GM12875 (cell line): ENCODE measurements at regions not wholly inside any gene's neighbourhood (a gene's known extent, or its start where the extent isn't known, plus 50 kb on each side); places are given as distances from the start of the nearest gene placed in this dataset.
"Not testable (repeated sequence)": the region's sequence is repeated elsewhere in the genome, so short reads cannot be mapped to it uniquely, and the experiment has no call there.

ENCODE experiments used
- H3K4me3 ChIP-seq: one replicate; pipeline ENCODE4 v1.5.1; 2011; ENCODE audit warnings: low read depth, low read length, control low read depth
- TF ChIP-seq, protein P1 (sequence below): IDR thresholded peaks from 2 replicates; pipeline ENCODE4 v1.5.1; 2011; ENCODE audit warnings: low read depth, mild to moderate bottlenecking, control low read depth, inconsistent platforms, low read length, moderate library complexity, borderline replicate concordance; ENCODE audit not compliant: insufficient read depth

DNA sequence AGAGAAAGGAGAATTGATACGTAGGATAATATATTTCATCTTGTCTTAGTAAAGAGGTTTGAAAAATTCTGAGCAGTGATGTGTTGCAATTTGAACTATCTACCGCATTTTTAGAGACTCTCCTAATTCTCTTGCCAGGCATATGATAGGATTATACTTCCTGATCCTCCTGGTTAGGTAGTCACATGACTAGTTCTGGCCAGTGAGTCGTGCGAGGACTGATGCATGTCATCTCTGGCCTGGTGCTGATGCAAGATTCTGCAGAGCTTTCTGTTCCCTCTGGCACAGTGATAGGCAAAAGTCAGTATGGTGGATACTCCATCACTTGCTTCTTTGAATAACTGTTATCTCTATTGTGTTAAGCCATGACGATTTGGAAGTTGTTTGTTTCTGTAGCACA is 277.6 kb upstream of the NAALADL2 start:
- TF ChIP-seq, protein P1, sequence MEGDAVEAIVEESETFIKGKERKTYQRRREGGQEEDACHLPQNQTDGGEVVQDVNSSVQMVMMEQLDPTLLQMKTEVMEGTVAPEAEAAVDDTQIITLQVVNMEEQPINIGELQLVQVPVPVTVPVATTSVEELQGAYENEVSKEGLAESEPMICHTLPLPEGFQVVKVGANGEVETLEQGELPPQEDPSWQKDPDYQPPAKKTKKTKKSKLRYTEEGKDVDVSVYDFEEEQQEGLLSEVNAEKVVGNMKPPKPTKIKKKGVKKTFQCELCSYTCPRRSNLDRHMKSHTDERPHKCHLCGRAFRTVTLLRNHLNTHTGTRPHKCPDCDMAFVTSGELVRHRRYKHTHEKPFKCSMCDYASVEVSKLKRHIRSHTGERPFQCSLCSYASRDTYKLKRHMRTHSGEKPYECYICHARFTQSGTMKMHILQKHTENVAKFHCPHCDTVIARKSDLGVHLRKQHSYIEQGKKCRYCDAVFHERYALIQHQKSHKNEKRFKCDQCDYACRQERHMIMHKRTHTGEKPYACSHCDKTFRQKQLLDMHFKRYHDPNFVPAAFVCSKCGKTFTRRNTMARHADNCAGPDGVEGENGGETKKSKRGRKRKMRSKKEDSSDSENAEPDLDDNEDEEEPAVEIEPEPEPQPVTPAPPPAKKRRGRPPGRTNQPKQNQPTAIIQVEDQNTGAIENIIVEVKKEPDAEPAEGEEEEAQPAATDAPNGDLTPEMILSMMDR = no peak
- no peak overlapping the region for H3K4me3 ChIP-seq

DNA sequence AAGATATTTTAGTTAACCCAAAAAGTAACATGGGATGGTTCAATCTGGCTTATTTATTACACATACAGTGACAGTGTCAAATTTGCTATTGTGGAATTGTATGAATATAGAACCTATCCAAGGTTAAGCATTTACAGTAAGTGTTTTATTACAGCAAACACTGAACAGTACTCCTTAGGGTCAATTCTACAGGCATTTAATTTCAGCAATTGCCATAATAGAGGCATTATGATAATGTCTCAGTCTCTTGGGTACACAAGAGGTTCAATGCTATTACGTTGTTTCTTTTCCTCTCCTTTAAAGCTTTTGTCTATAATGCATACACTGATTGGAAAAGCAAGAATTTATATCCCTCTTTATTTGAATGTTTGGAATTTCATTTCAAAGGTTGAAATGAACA is 275.7 kb upstream of the NAALADL2 start:
- TF ChIP-seq, protein P1 = no peak

DNA sequence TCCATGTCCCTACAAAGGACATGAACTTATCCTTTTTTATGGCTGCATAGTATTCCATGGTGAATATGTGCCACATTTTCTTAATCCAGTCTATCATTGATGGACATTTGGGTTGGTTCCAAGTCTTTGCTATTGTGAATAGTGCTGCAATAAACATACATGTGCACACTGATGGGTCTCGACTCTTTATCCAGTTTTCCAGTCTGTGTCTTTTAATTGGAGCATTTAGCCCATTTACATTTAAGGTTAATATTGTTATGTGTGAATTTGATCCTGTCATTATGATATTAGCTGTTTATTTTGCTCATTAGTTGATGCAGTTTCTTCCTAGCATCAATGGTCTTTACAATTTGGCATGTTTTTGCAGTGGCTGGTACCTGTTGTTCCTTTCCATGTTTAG is 272.0 kb upstream of the NAALADL2 start:
- not testable (repeated sequence) for H3K4me3 ChIP-seq

More for the DNA sequence above, 275.7 kb upstream of the NAALADL2 start:
- no peak overlapping the region for H3K4me3 ChIP-seq

DNA sequence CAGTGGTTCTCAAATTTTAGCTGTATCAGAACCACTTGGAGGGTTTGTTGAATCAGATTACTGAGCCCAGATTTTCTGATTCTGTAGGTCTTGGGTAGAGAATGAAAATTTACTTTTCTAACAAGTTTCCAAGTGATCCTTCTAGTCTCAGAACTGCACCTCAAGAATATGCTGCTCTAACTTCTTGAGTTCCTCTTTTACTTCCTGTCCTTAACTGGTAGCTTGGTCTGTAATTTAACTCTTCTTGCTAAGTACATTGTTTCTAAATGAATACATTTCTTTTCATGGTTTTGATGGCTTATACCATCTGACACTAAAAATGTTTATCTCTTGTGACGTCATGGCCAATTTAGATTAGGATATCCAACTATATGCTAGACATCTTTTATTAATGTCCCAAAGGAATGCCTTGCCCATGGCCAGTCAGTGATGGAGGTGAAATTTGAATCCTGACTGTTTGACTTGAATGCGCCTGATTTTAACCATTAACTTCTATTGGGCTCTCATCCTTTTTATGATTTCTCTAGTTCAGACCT is 262.6 kb upstream of the NAALADL2 start:
- TF ChIP-seq, protein P1 = no peak
- H3K4me3 ChIP-seq = no peak overlapping the region

DNA sequence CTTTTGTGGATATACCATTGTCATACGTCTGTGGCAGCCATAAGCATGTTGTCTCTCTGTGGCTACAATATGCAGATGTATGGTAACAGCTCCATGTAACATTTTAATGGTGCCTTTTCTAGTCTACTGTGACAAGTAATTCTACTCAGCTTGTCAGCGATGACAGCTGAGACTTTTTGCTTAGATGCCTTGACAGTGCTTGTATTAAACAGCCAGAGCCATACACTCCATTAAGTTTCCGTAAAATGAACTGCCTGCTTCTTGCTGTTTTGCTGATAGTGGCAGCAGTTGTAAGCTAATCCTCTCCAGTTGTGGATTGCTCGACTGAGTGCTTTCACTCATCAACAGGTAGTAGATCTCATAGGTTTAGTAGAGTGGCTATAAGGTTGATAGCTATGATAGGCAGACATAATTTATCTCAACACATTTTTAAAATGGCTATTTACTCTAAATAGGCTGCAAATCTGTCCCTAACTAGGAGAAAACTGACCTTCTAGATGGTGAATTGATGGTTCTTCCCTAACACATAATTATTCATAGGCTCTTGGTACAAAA is 260.2 kb upstream of the NAALADL2 start:
- TF ChIP-seq, protein P1 = no peak
- H3K4me3 ChIP-seq = no peak overlapping the region

DNA sequence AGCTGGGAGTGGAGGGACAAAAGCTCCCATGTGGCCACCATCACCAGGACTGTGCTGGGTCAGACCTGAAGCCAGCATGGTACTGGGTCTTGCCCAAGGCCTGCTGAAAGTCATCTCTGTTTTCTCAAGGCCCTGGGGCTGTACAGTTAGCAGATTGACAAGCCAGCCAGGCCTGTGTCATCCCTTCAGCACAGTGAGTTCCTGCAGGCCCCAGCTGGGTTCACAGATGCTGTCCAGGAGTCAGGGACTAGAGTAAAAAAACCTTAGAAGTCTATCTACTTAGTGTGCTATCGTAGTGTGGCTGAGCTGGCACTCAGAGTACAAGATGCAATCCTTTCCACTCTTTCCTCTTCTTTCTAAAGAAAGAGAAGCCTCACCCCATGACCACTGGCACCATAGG is 246.0 kb upstream of the NAALADL2 start:
- TF ChIP-seq, protein P1 = no peak

DNA sequence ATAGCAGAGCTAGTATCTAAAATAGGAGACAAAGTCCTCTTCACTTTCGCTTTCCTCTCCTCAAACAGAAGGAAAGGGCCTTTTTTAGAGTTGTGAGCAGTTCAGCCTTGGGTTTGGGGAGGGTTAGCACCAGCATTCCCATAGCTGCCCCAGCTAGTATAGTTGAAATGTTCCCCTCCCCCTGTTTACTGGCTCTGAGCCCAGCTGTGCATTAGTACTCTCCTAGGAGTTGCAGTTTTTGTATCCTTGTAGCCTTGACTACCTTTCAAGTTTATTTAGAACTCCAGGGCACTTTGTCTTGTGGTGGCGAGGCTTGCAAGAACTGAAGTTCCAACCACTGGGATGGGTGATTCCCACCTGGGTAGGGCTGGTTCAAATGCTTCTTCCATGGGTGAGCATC is 245.1 kb upstream of the NAALADL2 start:
- TF ChIP-seq, protein P1 = no peak
- no peak overlapping the region for H3K4me3 ChIP-seq

More for the DNA sequence above, 246.0 kb upstream of the NAALADL2 start:
- H3K4me3 ChIP-seq = no peak overlapping the region

DNA sequence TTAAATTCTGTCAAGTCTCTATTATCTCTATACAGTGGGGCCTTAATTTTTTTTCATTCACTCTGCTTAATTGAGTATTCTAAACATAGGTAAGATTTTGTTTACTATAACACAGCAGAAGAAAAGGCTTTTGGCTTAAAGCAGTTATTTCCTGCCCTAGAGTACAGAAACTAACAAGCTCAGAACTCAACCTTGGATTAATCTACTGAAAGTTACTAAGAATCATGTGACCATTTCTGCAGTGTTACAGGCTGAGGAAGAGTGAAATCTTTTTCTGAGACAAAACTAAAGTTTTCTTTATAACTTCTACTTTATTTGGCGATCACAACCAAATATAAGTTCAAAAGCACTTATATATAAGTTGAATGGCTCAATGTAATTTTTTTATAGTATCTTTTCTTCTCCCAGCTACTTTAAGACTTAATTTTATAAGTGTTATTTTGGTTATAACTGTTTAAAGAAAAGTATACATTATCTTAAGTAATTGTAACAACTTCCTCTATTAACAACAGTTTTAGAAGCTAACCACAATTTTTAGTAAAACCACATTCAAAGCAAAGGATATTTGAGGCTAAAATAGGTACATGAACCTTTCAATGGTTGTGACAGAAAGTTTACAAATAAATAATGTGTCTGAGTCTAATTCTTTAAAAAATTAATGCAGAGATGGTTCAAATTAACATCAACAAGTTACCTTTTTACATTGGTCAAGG is 240.6 kb upstream of the NAALADL2 start:
- no peak overlapping the region for H3K4me3 ChIP-seq
- TF ChIP-seq, protein P1 = no peak
